NCI-H748 (cell line): ENCODE measurements at regions not wholly inside any gene's neighbourhood (a gene's known extent, or its start where the extent isn't known, plus 50 kb on each side); places are given as distances from the start of the nearest gene placed in this dataset.
"Not testable (repeated sequence)": the region's sequence is repeated elsewhere in the genome, so short reads cannot be mapped to it uniquely, and the experiment has no call there.

Source experiments
- DNase-seq: peaks from one replicate; lab custom pipeline; 2025; ENCODE audit not compliant: unreplicated experiment; lab: John Stamatoyannopoulos, UW

DNA sequence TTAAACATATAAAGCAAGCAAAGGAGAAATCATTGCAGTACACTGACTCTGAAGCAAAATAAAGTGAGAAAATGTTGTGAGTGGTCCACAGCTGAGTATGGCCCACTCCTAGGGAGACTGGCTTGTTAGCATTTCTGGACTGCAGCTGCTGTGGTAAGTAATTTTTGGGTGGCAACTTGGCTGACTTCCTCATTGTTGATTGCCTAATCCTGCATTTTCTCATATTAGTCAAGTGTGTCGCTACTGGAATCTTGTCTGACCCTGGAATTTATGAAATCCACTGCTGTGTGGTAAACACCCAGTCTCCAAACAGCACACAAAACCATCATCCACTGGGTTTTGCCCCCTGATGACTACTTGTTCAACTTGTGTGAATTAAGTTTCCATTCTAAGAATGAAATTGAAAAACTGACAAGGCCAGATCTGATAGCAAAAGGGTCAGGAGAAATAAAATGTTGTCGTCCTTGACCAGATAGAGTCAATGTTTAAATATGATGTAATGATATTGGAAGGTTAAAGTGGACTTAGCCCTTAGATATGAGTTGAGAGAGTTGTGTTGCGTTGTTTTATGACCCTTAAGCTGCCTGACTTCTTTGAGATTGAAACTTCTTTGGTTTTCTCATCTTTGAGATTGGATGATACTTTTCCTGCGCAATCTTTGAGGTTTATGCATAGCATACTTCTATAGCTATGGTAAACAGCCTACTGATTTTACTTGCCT, 106.6 kb upstream of the SEC22B start:
- DNase-seq: not testable (repeated sequence)

DNA sequence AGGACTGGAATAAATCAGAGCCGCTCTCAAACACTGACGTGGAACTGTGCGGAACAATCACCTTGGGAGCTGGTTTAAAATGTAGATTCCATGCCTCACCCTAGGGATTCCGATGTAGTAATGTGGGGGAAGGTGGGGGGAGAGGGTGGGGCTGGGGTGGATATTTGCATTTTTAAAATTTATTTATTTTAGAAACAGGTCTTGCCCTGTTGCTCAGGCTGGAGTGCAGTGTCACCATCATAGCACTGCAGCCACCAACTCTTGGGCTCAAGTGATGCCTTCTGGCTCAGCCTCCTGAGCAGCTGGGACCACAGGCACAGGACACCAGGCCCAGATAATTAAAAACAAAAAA, 101.9 kb upstream of the SEC22B start:
- not testable (repeated sequence) for DNase-seq

DNA sequence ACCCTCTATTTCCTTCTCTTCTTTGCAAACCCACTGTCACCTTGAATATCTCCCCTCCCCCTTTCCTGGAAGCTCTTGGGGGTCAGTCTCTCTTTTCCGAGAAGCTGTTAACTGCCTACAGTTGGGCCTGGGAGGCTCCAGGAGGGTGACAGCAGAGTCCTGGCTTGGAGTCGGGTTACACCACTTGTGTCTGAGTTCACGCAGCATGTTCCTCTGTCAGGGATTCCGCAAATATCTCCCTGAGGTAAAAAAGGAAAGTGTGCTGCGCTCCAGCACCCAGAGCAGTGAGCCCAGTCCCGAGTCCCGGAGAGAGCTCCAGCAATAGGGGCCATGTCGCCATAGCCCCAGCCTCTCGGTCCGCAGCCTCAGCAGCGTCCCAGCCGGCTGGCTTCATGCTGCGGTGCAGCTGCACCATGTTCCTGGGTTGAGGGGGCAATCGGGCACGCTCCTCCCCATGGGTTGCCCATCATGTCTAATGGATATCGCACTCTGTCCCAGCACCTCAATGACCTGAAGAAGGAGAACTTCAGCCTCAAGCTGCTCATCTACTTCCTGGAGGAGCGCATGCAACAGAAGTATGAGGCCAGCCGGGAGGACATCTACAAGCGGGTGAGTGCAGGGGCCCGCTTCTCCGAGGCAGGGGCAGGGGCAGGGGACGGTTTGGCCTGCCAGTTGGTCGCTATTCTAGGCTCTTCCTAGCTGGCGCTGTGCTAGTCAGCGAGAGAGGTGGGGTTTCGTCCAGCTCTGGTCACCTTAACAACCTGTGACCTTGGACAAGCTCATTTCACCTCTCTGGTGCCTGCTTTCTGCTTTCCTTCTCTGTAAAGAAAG, 101.3 kb upstream of the SEC22B start:
- not testable (repeated sequence) for DNase-seq

DNA sequence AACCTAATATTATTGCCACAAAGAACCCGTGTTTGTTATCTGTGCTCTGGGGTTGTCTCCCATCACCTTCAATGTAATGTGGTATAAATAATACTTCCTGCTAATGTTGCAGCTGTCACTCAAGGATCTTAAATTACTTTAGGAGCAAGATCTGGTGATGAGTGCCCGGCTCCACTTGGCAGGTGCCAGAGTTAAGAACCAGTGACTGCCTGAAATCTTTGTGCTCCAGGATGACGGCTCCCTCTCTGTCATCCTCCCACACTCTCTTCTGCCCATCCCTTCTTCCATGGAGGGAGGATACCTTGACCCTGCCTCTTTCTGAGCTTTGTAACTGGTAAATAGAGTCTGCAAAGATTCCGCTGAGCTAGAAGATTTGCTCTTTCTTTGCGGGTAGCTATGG, 100.4 kb upstream of the SEC22B start:
- not testable (repeated sequence) for DNase-seq

DNA sequence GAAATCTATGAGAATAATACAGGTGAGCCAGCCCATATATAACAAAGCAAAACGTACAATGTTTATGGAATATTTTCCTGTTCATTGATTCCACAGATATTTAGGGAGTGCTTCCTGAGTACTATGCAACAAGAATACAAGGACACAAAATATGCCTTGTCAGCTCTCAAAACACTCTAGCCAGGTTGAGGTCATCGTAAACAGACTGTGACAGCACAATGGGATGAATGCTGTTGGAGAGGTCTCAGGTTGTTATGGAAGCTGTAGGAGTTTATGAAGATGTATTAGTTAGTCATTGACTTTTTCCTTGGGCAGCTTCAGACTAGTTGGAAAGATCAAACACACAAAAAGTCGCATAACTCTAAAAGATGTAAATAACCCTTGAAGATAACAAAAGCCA, 98.1 kb upstream of the SEC22B start:
- not testable (repeated sequence) for DNase-seq

DNA sequence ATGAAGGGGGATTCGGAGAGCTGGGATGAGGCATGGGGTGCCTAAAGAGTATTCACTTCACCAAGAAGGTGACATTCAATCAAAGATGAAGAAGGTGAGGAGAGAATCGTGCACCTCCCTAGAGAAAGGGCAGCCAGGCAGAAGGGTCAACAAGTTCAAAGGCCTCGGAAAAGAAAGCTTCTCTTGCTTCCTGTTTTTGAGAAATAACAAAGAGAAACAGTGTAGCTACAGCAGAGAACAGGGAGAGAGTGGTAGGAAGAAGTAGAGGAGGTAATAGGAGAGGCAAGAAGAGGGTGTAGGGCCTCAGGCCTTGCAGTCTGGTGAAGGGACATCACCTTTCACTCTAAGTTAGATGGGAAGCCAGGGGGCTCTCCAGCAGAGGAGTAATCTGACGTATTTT, 97.0 kb upstream of the SEC22B start:
- not testable (repeated sequence) for DNase-seq

DNA sequence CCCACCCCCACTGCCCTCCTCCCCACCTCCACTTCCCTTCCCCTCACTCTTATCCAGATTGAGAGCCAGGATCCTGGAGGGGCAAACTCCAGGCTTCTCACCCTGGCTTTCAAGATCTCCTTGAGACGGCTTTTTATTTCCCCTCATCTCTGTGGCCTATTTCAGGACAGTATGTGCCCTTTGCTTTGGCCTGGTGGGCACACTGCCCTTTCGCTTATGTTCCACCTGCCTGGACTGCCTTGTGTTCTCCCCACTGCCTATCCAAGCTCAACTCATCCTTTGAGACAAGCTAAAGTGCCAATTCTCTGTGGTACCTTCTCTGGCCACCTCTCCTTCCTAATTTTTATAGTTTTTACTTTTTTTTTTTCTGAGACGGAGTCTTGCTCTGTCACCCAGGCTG, 95.9 kb upstream of the SEC22B start:
- not testable (repeated sequence) for DNase-seq

DNA sequence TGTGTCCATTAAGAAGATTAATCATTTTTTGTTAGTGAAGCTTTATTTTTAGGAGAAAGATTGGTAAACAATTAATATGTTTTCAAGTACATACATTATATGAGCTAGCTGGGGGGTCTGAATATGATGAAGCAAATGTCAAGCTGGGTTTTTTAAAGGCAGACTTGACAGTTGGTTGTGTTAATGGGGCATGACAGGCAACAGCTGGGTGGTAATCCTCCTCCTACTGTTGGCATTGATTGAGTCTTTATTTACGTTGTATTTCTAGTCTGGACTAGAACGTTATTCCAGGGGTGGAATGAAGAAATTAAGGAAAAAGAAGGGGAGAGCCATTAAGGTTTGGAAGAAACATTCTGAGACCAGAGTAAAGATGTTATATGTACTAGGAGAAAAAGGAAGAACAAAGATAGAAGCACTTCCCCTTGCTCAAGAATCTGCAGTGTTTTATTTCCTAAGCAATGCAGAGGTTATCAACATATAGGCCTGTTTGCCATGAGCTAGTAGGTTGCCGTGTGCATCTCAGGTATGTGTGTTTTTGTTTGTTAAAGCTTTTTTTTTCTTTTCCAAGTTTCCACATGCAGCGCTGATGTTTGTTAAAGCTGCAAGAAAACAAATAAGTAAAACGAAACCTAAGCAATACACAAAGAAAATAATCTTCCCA, 95.4 kb upstream of the SEC22B start:
- DNase-seq: not testable (repeated sequence)

DNA sequence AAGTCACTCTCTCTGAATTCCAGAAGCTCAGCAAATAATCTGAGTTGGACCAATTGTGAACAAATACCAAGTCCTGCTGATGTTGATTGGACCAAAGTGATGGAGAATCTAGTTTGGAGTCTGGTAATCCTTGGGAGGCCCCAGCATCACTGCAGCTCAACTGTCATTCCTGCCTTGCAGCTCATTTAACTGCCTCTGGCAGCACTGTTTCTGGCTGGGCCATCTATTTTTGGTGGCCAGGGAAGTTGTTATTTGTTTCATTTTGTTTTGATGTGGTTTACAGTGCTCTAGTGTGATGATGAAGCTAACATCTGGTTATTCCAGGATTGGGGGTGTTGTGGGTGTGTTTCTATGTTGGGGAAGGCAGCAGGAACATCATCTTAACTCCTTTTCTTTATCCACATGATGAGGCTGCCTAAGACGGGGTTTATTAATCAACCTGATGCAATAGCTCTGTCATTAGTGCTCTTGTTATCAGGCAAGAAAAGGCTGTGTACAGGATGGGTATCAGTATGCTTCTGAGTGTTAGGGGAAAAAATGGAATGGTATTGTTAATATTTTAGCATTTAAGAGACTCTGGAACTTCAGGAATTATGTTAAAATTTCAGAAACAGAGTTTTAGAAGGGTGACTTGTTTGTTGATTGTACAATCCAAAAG, 91.7 kb upstream of the SEC22B start:
- DNase-seq: not testable (repeated sequence)

DNA sequence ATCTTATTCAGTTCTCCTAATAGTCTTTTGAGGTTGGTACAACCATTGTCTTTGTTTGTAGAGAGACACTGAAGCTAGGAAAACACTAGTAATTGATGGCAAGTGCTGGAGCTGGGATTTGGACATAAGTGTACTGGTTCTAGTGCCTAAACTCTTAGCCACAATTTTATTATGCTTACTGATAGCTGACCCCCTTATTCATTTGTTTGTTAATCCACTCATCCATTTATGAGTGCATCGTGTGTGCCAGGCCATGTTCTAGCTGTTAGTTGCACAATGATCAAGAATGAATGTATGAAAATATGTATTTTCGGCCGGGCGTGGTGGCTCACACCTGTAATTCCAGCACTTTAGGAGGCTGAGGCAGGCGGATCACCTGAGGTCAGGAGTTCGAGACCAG, 88.2 kb upstream of the SEC22B start:
- DNase-seq: not testable (repeated sequence)

DNA sequence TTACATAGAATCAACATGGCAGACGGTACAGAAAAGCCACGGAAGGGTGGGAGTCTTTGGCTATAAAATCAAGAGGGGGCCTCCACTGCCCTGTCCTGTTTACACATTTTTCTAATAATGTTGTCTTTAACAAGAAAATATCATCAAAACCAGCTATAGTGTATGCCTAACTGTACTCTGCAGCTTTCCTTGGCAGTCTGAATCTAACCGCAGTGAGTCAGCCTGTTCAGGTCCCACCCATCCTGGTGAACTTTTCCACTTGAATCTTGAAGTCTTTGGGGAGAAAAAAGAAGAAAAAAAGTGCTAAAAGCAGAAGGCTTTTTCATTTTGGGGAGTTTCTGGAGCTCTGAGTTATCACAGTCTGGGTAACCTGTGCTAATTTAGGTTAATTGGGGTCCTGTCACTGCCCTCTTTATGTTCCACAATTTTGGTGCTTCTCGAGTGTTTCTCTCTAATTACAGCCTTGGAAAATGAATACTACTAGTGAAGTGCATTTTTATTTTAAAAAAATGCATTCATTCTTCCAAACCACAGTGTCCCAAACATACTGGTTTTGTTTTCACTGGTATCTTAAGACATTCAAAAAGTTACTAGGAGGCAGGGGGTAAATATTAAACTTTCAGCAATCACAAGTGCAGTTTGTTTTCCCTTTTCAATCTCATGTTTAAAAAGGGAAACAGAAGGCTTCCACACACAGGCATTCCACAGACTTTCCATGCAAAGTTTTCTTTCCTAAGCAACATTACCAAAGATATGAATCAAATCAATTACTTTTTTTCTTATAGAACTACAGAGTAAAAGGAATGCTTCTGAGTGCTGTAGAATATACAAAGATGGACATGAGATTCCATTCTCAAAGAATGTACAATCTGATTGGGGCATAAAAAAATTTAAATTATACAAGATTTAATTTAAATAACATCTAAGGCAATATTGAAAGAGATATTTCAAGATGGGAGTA, 86.8 kb upstream of the SEC22B start:
- not testable (repeated sequence) for DNase-seq

DNA sequence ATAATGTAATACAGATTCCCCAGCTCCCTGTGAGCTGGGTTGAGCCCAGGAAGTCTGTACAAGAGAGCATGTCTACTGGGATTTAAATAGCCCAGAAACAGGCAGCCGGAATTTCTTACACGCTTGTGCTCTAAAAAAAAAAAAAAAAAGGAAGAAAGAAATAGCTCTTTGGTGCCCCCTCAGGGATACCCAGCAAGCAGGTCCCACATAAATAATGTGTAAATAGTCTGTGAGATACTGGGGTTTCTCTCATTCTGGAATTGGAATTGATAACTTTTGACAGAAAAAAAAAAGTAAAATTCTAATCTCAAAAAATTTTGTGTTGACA, 81.4 kb upstream of the SEC22B start:
- not testable (repeated sequence) for DNase-seq

DNA sequence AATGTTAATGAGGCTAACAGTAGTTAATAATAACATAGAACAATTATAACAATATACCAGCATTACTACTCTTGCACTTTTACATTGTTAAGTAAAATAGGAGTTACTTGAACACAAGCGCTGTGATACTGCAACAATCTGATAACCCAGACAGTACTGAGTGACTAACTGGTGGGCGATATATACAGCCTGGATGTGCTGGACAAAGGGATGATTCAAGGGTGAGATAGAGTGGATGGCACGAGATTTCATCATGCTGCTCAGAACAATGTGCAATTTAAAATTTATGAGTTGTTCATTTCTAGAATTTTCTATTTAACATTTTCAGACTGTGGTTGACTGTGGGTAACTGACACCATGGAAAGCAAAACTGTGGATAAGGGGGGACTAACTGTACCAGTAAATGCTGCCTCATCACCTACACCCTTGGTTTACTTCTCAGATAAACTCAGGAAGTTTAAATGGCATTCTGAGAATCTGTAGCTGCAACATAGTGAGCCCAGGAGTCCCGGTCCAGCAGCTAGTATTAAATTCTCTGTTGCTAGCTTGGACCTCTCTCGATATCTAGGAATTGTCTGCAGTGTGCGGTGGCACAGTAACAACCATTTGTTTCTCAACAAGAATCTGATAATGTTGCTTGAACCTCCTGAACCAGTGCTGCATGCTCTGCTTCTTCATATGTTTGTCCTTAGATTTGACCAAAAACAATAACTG, 80.9 kb upstream of the SEC22B start:
- DNase-seq: not testable (repeated sequence)

DNA sequence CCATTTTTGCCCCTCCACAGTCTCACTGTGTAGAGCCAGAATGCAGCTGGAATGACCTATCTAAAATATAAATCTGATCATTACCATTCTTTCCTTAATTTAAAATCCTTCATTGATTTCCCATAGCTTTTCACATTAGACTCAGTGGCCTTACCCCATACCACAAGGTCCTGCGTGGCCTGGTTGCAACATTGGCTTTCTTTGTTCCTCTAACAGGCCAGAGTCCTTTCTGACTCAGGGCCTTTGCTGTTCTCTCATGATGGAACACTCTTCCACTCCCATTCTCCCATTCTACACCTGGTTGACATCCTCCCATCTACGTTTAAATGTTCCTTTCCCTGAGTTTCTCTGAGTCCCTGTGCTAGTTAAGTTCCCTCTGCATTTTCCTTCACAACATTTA, 74.4 kb upstream of the SEC22B start:
- not testable (repeated sequence) for DNase-seq

DNA sequence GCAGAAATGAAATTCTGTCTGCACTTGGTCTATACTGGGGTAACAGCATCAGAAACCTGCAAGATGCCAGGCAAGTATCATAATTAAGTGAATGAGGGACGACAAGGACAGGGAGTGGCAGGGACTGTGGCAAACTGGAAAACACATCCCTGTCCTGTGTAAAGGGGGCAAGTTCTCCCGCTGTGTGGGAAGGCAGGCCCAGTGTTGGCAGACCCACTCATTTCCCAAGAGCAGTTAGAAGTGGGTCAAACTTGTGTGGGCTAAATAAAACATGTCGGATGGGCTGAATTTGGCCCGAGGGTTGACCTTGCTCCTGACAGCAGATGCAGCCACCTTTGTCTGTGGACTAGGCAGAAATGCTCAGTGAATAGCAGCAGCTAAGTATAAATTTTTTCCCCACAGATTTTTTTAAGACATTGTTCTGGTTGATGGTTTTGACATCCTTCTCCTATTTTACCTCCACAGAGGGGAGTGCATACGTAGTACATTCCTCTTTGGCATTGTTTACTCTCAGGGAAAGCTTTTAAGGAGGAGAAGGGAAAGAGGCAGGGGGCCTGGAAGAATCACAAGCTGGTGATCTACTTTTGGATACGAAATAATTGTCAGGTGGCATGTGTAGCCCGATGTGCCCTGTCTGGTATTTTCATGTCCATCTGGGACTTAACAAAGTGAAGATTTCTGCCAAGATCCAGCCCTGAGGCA, 72.6 kb upstream of the SEC22B start:
- not testable (repeated sequence) for DNase-seq

DNA sequence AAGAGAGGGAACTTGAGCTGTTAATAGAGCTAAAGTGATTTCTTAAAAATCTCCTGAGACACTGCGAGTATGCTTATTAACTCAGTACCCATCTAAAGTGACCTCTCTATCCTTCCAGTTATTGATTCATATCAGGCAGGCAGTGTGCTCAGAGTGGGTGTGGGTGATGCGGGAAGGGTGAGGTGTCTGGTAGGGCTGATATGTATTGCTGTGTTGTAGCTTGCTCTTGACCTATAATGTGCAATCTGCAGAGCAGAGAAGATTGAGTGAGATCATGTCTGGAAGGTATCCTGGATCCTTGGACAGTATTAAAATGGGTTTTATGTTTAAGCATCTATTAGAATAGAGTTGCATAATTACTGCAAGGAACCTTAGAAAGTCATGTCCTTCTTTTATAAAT, 71.9 kb upstream of the SEC22B start:
- DNase-seq: not testable (repeated sequence)

DNA sequence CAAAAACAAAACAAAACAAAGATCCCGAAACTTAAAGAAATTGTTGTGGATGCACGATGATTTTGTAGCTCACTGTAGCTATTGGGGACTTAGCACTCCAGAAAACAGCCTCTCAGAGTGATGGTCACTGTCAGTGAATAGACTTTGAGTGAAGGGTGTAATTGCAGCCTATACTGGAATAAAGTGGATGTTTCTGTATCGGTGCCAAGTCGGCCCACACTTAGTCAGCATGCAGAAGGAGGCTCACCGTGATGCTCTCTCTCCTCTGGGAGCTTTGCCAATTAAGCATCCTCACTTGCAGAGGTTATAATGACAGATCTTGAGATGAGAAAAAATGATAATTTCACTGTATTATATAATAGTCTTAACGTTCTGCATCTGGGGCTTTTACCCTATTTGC, 67.5 kb upstream of the SEC22B start:
- not testable (repeated sequence) for DNase-seq

DNA sequence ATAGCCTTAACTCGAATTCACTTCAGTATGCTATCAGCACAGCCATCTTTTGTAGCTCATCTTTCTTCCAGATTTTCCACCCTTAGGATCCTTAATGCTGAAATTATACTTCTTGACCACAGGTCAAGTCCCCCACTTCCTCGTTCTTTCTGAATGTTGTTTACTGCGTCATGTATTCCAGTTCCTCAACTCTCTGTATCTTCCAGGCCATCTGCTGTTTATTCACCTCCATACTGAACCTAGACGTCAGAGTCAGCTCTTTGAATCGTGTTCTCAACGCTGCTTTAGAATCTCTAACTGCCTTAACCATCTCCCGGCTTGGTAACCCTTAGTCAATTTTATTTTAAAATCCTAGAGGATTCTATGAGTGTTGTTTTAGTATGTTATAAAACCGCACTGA, 66.3 kb upstream of the SEC22B start:
- not testable (repeated sequence) for DNase-seq

DNA sequence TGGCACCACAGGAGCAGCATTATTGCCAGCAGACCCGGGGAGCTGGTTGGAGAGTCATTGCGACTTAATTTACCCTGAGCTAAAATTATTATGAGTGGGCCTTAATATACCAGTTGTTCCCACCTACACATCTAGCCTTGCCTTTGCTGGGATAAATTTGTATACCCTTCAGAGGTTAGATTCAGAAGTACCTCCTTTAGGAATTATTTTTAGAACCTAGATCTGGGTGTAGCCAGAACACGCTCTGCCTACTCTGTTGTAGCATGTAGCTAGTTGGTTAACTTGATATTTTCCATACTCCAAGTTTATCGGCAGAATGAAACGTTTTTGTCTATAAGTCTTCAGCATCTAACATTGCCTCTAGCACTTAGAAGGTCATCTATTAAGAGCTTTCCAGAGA, 65.5 kb upstream of the SEC22B start:
- DNase-seq: not testable (repeated sequence)
